Erythroblast (primary cell): ENCODE measurements at regions not wholly inside any gene's neighbourhood (a gene's known extent, or its start where the extent isn't known, plus 50 kb on each side); places are given as distances from the start of the nearest gene placed in this dataset.

ENCODE experiments used
- GATA1 ChIP-seq: IDR thresholded peaks from 2 replicates; pipeline ENCODE4 v1.6.1; 2011; ENCODE audit warnings: low read depth, mild to moderate bottlenecking, control low read depth, low read length, moderate library complexity
- POLR2A ChIP-seq: IDR thresholded peaks from 2 replicates; pipeline ENCODE4 v1.6.1; 2011; ENCODE audit warnings: mild to moderate bottlenecking, low read length

- TF ChIP-seq POLR2A (no peak), GATA1 (no peak)
Measured at GRCh38 chr10:93222876-93223275, 149.2 kb downstream of the CYP26A1 start.
